Kidney (tissue), 13 donors: ENCODE measurements at regions not wholly inside any gene's neighbourhood (a gene's known extent, or its start where the extent isn't known, plus 50 kb on each side); places are given as distances from the start of the nearest gene placed in this dataset.

Experiments
- DNase-seq, 5 donors: peaks; one replicate each; pipeline ENCODE4 v3.0.0-alpha.2; 2013 to 2020
- FAIRE-seq: peaks from 2 replicates; lab custom pipeline; 2012; peaks lifted over from hg19 to GRCh38; lab: Jason Lieb, UNC
- H3K27ac ChIP-seq, 2 donors: one replicate each; pipeline ENCODE4 v1.7.0; 2013; ENCODE audit warnings: low read depth in 2 of 2, low read length in 2 of 2, inconsistent platforms in 1 of 2
- H3K27me3 ChIP-seq: one replicate; pipeline ENCODE4 v1.7.1; 2013; ENCODE audit warnings: low read length, inconsistent platforms; ENCODE audit not compliant: control insufficient read depth, insufficient read depth
- H3K36me3 ChIP-seq, 3 donors: one replicate each; pipeline versions ENCODE4 v1.7.0 to v1.7.1; 2013; ENCODE audit warnings: low read length in 3 of 3, control low read depth in 1 of 3, inconsistent platforms in 1 of 3; ENCODE audit not compliant: insufficient read depth in 3 of 3, control insufficient read depth in 2 of 3
- H3K4me1 ChIP-seq, 3 donors: one replicate each; pipeline versions ENCODE4 v1.7.0 to v1.7.1; 2013; ENCODE audit warnings: low read length in 3 of 3, inconsistent platforms in 1 of 3, low read depth in 1 of 3; ENCODE audit not compliant: control insufficient read depth in 2 of 3, insufficient read depth in 2 of 3
- H3K4me3 ChIP-seq, 3 donors: one replicate each; pipeline versions ENCODE4 v1.7.0 to v1.8.1; 2013; ENCODE audit warnings: low read length in 3 of 3, control low read depth in 1 of 3, inconsistent platforms in 1 of 3
- H3K9ac ChIP-seq, 3 donors: one replicate each; pipeline versions ENCODE4 v1.7.0 to v1.7.1; 2013; ENCODE audit warnings: low read length in 3 of 3, control low read depth in 1 of 3, inconsistent platforms in 1 of 3
- H3K9me3 ChIP-seq, 3 donors: one replicate each; pipeline versions ENCODE4 v1.7.0 to v1.7.1; 2013; ENCODE audit warnings: low read length in 3 of 3, control low read depth in 1 of 3, inconsistent platforms in 1 of 3; ENCODE audit not compliant: control insufficient read depth in 2 of 3, insufficient read depth in 1 of 3
- CTCF ChIP-seq: IDR thresholded peaks from 3 replicates; pipeline ENCODE4 v1.5.1; 2012; ENCODE audit warnings: mild to moderate bottlenecking, moderate library complexity, borderline replicate concordance; ENCODE audit not compliant: insufficient read depth; ENCODE audit errors: extremely low read depth
- intact Hi-C: fragments of 100-400 bp; cut with DNase I; formaldehyde crosslinking; loops from one replicate; pipeline ENCODE4 v1.11.1; 2022
- donor health status: control.
- donor health status: control.
- donor health status: control.
- donor health status: control.
- donor health status: control.
- donor health status: DM: yes; HTN: yes; CAD: no.
- donor health status: Normal renal cell carcinoma (clear cell type).

- Histone ChIP-seq H3K36me3 (no peaks in the 10 kb centered on the region), H3K4me1 (no peaks in the 10 kb centered on the region), H3K27me3 (no peaks in the 10 kb centered on the region), H3K27ac (no peak overlapping the region), H3K9me3 (no peaks in the 10 kb centered on the region), H3K4me3 (no peak overlapping the region), H3K9ac (no peak overlapping the region)
- intact Hi-C loops: no loop called here
- no peak for TF ChIP-seq CTCF
- no peak for FAIRE-seq
- DNase-seq: no peak
Measured at GRCh38 chr6:142671791-142672190, 273.2 kb downstream of the HIVEP2 start.

- DNase-seq: no peak
- TF ChIP-seq CTCF: no peak
- Histone ChIP-seq H3K36me3 (no peaks in the 10 kb centered on the region), H3K4me3 (no peak overlapping the region), H3K9me3 (no peaks in the 10 kb centered on the region), H3K27ac (no peak overlapping the region), H3K27me3 (no peaks in the 10 kb centered on the region), H3K4me1 (no peaks in the 10 kb centered on the region), H3K9ac (no peak overlapping the region)
- intact Hi-C loops: no loop called here
- no peak for FAIRE-seq
Measured at GRCh38 chr6:142675517-142675916, 269.5 kb downstream of the HIVEP2 start.

- FAIRE-seq: no peak
- intact Hi-C loops: no loop called here
Measured at GRCh38 chr6:142676027-142676443, 268.9 kb downstream of the HIVEP2 start.

More at GRCh38 chr6:142676027-142676443, 268.9 kb downstream of the HIVEP2 start:
- H3K27ac ChIP-seq: no peak overlapping the region
- TF ChIP-seq CTCF: no peak
- no peaks in the 10 kb centered on the region for H3K27me3 ChIP-seq
- H3K9ac ChIP-seq: no peak overlapping the region
- H3K36me3 ChIP-seq: no peaks in the 10 kb centered on the region
- H3K4me3 ChIP-seq: no peak overlapping the region
- DNase-seq: no peak
- H3K9me3 ChIP-seq: no peaks in the 10 kb centered on the region
- H3K4me1 ChIP-seq: no peaks in the 10 kb centered on the region
